Prostate gland (tissue), 2 donors: ENCODE measurements at regions not wholly inside any gene's neighbourhood (a gene's known extent, or its start where the extent isn't known, plus 50 kb on each side); places are given as distances from the start of the nearest gene placed in this dataset.

Experiments used
- CTCF ChIP-seq, 4 experiments: fragments of 200-600 bp in 2 of 4; fragments of 450-650 bp in 2 of 4; sonication (generic) in 2 of 4; IDR thresholded peaks; 1 replicate in 3 of 4; 2 replicates in 1 of 4; pipeline ENCODE4 v1.5.1; 2016 to 2019; ENCODE audit warnings: antibody characterized with exemption in 4 of 4, mild to moderate bottlenecking in 2 of 4, moderate library complexity in 2 of 4
- POLR2A ChIP-seq: fragments of 450-650 bp; IDR thresholded peaks from one replicate; pipeline ENCODE4 v1.6.1; 2016; ENCODE audit warnings: antibody characterized with exemption, mild to moderate bottlenecking
- POLR2AphosphoS5 ChIP-seq: sonication (generic); formaldehyde crosslinking; IDR thresholded peaks from one replicate; pipeline ENCODE4 v1.6.1; 2017; ENCODE audit warnings: antibody characterized with exemption

DNA sequence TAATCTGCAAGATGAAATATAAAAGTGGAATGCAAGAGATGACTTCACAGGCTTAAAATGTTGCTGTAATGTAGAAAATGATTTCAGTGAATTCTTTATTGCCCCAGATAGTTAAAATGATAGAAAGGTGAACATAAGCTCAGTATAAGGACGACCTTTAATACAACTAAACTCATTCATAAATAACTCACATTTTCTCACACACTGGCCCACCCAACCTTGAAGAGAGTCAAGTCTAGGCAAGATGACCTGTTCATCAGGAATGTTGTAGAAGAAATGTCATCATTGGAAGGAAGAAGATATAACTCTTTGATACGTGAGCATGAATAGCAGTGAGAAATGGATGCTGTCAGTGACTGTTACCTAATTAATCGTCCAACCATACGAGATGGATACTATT, 111.1 kb upstream of the SASH1 start:
- TF ChIP-seq POLR2A (no peak), POLR2AphosphoS5 (no peak), CTCF (IDR thresholded peaks at IDR 0.05) (no peak)
